Skin of body (tissue), 1 donor: ENCODE measurements at regions not wholly inside any gene's neighbourhood (a gene's known extent, or its start where the extent isn't known, plus 50 kb on each side); places are given as distances from the start of the nearest gene placed in this dataset.
A peak's percentile ranks its signal among the peaks of the same experiment; 100 is the strongest.
"Not testable (repeated sequence)": the region's sequence is repeated elsewhere in the genome, so short reads cannot be mapped to it uniquely, and the experiment has no call there.

Experiments
- DNase-seq: peaks from one replicate; lab custom pipeline; 2025; lab: John Stamatoyannopoulos, UW

DNA sequence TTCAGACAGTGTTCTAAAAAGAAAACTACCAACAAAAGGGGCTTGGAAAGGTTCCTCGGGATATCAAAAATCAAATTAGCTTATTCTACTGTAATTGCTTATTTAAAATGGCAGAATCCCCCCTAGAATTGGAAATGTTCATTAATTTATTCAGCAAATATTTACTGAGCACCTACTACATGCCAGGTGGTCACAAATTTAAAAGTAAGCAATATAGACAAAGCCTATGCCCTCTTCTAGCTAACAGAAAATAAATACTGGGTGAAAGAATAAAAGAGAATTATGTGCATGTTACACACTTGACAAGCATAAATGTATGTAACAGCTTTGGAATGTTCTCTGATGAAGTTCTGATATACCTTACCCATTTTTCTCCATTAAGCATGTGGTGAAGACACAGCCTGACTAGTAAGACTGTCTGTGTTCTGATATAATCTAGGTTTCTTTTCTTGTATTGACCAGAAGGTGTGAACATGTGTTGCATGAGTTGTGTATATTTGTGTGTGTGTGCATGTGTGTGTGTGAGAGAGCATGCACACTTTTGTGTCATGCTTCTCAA is 606.7 kb upstream of the CITED2 start:
- DNase-seq = no peak

DNA sequence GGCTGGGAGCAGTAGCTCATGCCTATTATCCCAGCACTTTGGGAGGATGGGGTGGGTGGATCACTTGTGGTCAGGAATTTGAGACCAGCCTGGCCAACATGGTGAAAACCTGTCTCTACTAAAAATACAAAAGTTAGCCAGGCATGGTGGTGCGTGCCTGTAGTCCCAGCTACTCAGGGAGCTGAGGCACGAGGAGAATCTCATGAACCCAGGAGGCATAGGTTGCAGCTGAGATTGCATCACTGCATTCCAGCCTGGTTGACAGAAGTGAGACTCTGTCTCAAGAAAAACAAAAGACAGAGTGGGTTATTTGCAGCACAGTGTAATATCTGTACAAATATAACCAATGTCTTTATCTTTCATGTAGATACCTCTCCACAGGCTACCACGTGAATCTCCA is 606.2 kb upstream of the CITED2 start:
- not testable (repeated sequence) for DNase-seq

GRCh38 chr6:139979021-139979725 is 604.7 kb upstream of the CITED2 start:
- DNase-seq = no peak

DNA sequence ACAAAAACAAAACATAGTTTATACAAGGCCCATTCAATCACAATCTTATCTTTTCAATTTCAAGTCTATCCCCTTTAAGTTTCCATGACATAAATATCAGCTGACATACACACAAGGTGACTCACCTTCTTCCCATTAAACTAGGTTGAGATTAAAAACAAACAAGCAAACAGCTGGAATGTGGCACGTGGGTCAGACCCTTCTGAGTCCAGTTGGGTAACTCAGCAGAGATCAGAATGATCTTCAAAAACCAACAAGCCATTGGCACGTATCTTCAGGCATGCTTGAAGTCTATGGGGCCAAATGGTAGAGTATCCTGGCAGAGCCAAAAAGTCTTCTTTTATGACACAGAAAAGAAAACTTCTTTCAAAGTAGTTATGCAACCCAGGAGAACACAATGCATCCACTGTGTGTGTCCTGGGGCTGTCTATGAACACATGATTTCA is 603.5 kb upstream of the CITED2 start:
- DNase-seq = no peak

GRCh38 chr6:139973669-139974344 is 599.4 kb upstream of the CITED2 start:
- no peak for DNase-seq

GRCh38 chr6:139972116-139972515 is 597.7 kb upstream of the CITED2 start:
- no peak for DNase-seq

- DNase-seq = no peak
Observed at GRCh38 chr6:139970591-139970991, 596.1 kb upstream of the CITED2 start.

- DNase-seq = no peak
Observed at GRCh38 chr6:139967497-139967896, 593.0 kb upstream of the CITED2 start.

GRCh38 chr6:139965393-139965792 is 590.9 kb upstream of the CITED2 start:
- DNase-seq = peak; percentile 30

GRCh38 chr6:139964737-139965136 is 590.3 kb upstream of the CITED2 start:
- DNase-seq = no peak

- peak; percentile 11 for DNase-seq
Observed at GRCh38 chr6:139962654-139963347, 588.4 kb upstream of the CITED2 start.

DNA sequence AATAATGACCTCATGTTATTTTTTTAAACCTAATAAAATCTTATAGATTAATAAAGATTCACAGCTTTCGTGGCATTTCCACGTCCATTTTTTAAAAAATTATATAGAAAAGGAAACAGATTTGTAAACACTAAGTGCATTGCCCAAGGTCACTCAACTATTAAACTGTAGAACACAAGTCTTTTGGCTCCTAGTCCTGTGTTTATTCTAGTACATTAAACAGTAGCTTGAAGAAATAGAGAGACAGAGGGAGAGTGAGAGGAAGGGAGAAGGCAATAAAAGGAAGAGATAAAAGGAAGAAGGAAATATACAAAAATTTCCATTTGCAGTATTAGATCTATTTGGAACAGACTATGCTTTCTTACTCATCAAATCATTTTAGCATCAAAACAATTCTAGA is 586.7 kb upstream of the CITED2 start:
- DNase-seq = no peak

GRCh38 chr6:139960671-139961070 is 586.2 kb upstream of the CITED2 start:
- DNase-seq = no peak

- no peak for DNase-seq
Observed at GRCh38 chr6:139955366-139956155, 581.1 kb upstream of the CITED2 start.

DNA sequence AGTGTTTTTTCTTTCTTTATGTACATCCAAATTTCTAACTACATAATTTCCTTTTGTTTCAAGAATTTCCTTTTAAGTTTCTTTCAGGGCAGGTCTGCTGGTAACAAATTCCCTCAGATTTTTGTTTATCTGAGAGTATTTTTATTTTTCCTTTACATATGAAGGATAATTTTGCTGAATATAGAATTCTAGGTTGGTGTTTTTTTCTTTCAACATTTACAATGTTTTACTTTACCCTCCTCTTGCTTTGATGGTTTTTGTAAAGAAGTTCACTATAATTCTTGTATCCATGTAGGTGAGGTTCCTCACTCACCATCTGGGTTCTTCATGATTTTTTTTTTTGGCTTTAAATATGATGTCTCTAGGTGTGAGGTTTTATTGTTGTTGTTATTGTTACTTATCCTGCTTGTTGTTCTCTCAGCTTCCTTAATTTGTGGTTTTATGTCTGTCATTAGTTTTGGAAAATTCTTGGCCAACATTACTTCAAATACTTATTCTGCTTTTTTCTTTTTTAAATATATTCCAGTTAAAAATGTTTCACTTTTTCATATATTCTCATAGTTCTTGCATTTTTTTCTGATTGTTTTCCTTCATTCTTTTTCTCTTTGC is 580.1 kb upstream of the CITED2 start:
- no peak for DNase-seq

- DNase-seq = not testable (repeated sequence)
Observed at GRCh38 chr6:139953780-139954179, 579.3 kb upstream of the CITED2 start.

DNA sequence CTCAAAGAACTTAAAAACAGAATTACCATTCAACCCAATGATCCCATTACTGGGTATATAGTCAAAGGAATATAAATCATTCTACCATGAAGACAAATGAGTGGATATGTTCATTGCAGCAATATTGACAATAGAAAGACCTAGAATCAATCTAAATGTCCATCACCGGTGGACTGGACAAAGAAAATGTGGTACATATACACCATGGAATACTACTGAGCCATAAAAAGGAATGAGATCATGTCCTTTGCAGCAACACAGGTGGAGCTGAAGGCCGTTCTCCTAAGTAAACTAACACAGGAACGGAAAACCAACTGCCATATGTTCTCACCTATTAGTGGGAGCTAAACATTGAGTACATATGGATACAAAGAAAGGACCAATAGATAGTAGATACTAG is 576.7 kb upstream of the CITED2 start:
- no peak for DNase-seq

- DNase-seq = no peak
Observed at GRCh38 chr6:139944976-139945375, 570.5 kb upstream of the CITED2 start.

GRCh38 chr6:139944131-139944530 is 569.7 kb upstream of the CITED2 start:
- DNase-seq = no peak

DNA sequence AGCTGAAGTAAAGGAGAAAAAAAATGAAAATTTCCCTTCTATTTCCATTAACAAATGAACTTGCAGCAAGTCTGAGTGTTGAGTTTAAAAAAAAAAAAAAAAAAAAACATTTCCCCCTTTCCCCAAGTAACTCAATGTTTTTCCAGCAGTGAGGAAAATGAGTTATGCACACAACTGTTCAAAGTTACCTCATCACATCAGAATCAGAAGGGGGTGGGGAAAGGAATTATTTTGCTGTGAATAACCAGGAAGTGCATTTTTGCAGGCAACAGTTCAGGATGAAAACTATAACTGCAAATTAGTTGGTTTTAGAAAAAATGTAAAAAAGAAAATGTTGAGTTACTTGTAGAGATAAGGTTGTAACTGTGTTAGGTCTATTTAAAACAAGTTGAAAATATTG is 568.9 kb upstream of the CITED2 start:
- DNase-seq = peak; percentile 79

DNA sequence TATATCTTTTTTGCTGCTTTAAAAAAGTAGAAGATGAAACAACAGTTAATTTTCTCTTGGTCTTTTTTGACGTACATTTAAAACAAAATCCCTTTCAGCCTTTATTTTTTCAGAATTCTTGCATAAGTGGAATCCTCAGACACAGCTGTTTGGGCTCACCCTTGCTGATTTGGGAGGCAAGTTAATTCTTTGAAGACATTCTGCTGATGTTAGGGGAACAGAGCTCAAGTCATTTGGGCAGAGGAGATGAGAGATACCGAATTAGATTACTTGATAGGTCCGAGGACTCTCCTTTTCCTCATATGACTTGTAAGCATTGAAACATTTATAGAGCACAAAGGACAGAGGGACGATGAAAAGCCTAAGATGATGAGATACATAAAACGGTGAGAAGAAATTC is 567.9 kb upstream of the CITED2 start:
- no peak for DNase-seq
